Erythroblast (primary cell): ENCODE measurements at regions not wholly inside any gene's neighbourhood (a gene's known extent, or its start where the extent isn't known, plus 50 kb on each side); places are given as distances from the start of the nearest gene placed in this dataset.

Experiments
- GATA1 ChIP-seq: IDR thresholded peaks from 2 replicates; pipeline ENCODE4 v1.6.1; 2011; ENCODE audit warnings: low read depth, mild to moderate bottlenecking, control low read depth, low read length, moderate library complexity
- POLR2A ChIP-seq: IDR thresholded peaks from 2 replicates; pipeline ENCODE4 v1.6.1; 2011; ENCODE audit warnings: mild to moderate bottlenecking, low read length

- no peak for TF ChIP-seq POLR2A
- no peak for TF ChIP-seq GATA1
These were observed 55.0 kb upstream of the ZC3H12C start for GRCh38 chr11:110038201-110038600.
